ENCODE measurements at regions not wholly inside any gene's neighbourhood (a gene's known extent, or its start where the extent isn't known, plus 50 kb on each side); places are given as distances from the start of the nearest gene placed in this dataset.
"Not testable (repeated sequence)": the region's sequence is repeated elsewhere in the genome, so short reads cannot be mapped to it uniquely, and the experiment has no call there.

- no peaks in the 10 kb centered on the region for H3K27me3 Mint-ChIP-seq
- peaks cover 24% of the 10 kb centered on the region for H3K9me3 Mint-ChIP-seq
- no peaks in the 10 kb centered on the region for H3K36me3 Mint-ChIP-seq
- CTCF ChIA-PET = no interaction called here
- no peak overlapping the region for H3K4me3 Mint-ChIP-seq
- H3K4me1 Mint-ChIP-seq (ENCODE audit: low read depth) = no peaks in the 10 kb centered on the region
- no peak for DNase-seq
- POLR2A ChIA-PET = no interaction called here
- intact Hi-C loops (cut with micrococcal nuclease) = no loop called here
- no peak overlapping the region for H3K27ac Mint-ChIP-seq
These were observed 1707.8 kb downstream of the GRIK2 start for GRCh38 chr6:103101267-103101666.

- CTCF ChIA-PET; intact Hi-C loops (cut with micrococcal nuclease); H3K36me3 Mint-ChIP-seq; H3K4me1 Mint-ChIP-seq (ENCODE audit: low read depth); H3K4me3 Mint-ChIP-seq; DNase-seq; POLR2A ChIA-PET; H3K27me3 Mint-ChIP-seq; H3K27ac Mint-ChIP-seq: not testable (repeated sequence)
- peaks cover 19% of the 10 kb centered on the region for H3K9me3 Mint-ChIP-seq
These were observed 1698.9 kb downstream of the GRIK2 start for GRCh38 chr6:103092414-103092813.

DNA sequence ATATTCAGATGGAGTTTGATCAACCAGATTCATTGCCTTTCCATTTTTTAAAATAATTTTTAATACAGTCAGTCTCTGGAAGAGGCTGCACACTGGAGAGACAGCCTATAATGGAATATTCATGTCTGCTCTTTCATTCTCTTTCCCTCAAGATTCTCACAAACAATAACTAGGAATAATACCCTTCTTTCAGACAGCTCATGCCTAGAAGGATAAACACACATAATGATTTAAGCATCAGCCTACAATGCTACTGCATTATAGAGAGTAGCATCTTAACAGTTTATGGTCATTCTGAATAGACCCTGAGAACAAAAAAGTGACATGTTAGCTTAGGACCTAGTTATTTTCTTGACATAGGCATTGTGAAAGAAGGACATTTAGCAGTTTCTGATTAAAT, 1692.3 kb downstream of the GRIK2 start:
- H3K4me1 Mint-ChIP-seq (ENCODE audit: low read depth) = no peaks in the 10 kb centered on the region
- H3K9me3 Mint-ChIP-seq = peaks cover 5% of the 10 kb centered on the region
- H3K27ac Mint-ChIP-seq = no peak overlapping the region
- intact Hi-C loops (cut with micrococcal nuclease) = no loop called here
- POLR2A ChIA-PET = no interaction called here
- H3K36me3 Mint-ChIP-seq = no peaks in the 10 kb centered on the region
- no peak for DNase-seq
- CTCF ChIA-PET = no interaction called here
- H3K4me3 Mint-ChIP-seq = no peak overlapping the region
- H3K27me3 Mint-ChIP-seq = no peaks in the 10 kb centered on the region

DNA sequence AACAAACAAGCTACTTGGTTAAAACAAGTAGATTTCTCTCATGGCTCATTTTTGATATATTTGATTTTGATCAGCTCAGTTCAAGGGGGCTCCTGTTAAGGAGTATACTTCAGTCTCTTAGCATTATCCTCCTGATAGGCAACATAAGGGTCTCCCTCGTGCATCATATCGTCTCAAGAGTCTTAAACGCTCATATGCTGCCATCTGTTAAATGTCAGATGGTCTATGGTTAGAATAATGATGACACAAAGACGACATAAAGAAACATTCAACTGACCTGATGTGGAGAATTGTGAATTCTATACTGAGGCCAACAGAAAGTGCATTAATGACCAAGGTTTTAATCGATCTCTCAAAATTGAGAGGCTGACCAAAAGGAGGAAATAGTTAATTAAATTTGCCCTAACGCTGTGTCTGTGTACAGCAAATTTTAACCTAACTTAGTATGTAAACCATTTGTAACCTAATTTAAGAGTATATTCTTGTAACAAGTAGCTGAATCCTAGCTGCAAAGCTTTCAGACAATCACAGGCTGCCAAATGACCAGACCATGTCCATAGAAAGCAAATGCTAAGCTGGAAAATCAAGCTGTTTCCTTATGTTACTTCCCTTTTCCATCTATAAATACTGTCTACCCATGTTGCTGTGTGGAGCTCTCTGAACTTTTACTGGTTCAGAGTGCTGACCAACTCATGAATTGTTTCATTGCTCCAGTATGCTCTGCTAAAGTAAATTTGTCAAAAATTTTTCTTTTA, 1688.5 kb downstream of the GRIK2 start:
- H3K27me3 Mint-ChIP-seq = no peaks in the 10 kb centered on the region
- peaks cover 11% of the 10 kb centered on the region for H3K9me3 Mint-ChIP-seq
- no peaks in the 10 kb centered on the region for H3K4me1 Mint-ChIP-seq (ENCODE audit: low read depth)
- POLR2A ChIA-PET = no interaction called here
- no peak for DNase-seq
- H3K27ac Mint-ChIP-seq = no peak overlapping the region
- intact Hi-C loops (cut with micrococcal nuclease) = no loop called here
- no peak overlapping the region for H3K4me3 Mint-ChIP-seq
- H3K36me3 Mint-ChIP-seq = no peaks in the 10 kb centered on the region
- CTCF ChIA-PET = no interaction called here

DNA sequence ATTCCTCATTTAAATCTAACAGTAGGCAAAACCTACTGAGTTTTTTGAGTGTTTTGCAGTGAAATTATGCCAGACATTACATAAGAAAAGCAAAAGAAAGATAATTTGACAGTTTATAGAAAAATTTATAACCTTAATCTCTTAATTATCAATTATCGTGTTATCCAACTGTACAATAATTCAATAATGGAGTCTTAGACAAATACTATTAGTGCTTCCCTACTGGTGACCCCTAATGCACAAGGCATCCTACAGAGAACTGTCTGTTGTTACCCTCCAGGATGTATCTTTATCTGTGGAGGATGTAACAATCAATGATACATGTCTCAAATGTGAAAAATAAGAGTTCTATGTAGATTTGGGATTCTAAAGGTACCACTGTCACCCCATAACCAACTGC, 1687.6 kb downstream of the GRIK2 start:
- Mint-ChIP-seq H3K4me1 (ENCODE audit: low read depth) (no peaks in the 10 kb centered on the region), H3K27me3 (no peaks in the 10 kb centered on the region), H3K4me3 (no peak overlapping the region), H3K9me3 (peaks cover 13% of the 10 kb centered on the region), H3K36me3 (no peaks in the 10 kb centered on the region), H3K27ac (no peak overlapping the region)
- POLR2A ChIA-PET = no interaction called here
- CTCF ChIA-PET = no interaction called here
- intact Hi-C loops (cut with micrococcal nuclease) = no loop called here
- DNase-seq = no peak

- DNase-seq = no peak
- POLR2A ChIA-PET = no interaction called here
- Mint-ChIP-seq H3K4me3 (no peak overlapping the region), H3K36me3 (no peaks in the 10 kb centered on the region), H3K27me3 (no peaks in the 10 kb centered on the region), H3K4me1 (ENCODE audit: low read depth) (no peaks in the 10 kb centered on the region), H3K9me3 (peaks cover 12% of the 10 kb centered on the region), H3K27ac (no peak overlapping the region)
- intact Hi-C loops (cut with micrococcal nuclease) = no loop called here
- CTCF ChIA-PET = no interaction called here
These were observed 1687.0 kb downstream of the GRIK2 start for GRCh38 chr6:103080497-103080896.

DNA sequence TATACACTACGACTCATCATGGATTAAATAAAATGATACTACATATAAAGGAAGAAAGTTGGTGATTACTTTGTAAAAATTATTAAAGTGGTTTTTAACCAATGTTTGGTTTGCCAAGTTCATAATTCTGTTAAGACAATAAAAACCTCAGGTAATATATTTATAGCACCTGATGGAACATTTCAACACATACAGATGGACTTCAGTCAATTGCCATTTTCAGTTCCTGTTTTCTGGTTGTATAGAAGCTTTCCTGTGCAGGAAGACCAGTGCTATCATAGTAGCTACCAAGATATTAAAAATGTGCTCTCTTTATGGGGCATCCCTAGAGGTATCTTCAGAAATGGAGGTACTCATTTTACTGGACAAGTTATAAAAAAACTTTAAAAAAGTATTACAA, 1686.4 kb downstream of the GRIK2 start:
- Mint-ChIP-seq H3K9me3 (peaks cover 12% of the 10 kb centered on the region), H3K36me3 (no peaks in the 10 kb centered on the region), H3K4me3 (no peak overlapping the region), H3K4me1 (ENCODE audit: low read depth) (no peaks in the 10 kb centered on the region), H3K27me3 (no peaks in the 10 kb centered on the region), H3K27ac (no peak overlapping the region)
- DNase-seq = no peak
- intact Hi-C loops (cut with micrococcal nuclease) = no loop called here
- ChIA-PET POLR2A (no interaction called here), CTCF (no interaction called here)

DNA sequence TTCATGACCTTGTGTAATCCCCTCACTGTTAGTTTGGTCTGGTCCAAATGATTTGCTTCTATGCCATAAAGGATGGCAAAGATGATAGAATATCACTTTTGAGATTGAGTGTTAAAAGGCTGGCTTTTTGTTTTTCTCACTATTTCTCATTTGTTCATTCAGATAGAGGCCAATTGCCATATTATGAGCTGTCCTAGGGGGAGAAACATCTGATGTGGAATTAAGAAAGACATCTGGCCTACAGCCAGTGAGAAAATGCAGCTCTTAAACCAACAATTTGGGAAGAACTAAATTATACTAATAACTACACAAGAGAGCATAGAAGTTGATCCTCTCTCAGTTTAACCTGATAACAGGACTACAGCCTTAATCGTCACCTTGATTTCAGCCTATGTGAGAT, 1668.6 kb downstream of the GRIK2 start:
- Mint-ChIP-seq H3K27ac (no peak overlapping the region), H3K4me3 (no peak overlapping the region), H3K36me3 (no peaks in the 10 kb centered on the region), H3K4me1 (ENCODE audit: low read depth) (no peaks in the 10 kb centered on the region), H3K27me3 (no peaks in the 10 kb centered on the region), H3K9me3 (peaks cover 10% of the 10 kb centered on the region)
- no peak for DNase-seq
- intact Hi-C loops (cut with micrococcal nuclease) = no loop called here
- POLR2A ChIA-PET = no interaction called here
- CTCF ChIA-PET = no interaction called here

GRCh38 chr6:103047567-103047966, 1654.1 kb downstream of the GRIK2 start:
- ChIA-PET CTCF (no interaction called here), POLR2A (no interaction called here)
- Mint-ChIP-seq H3K4me1 (ENCODE audit: low read depth) (no peaks in the 10 kb centered on the region), H3K27me3 (no peaks in the 10 kb centered on the region), H3K9me3 (peaks cover 3% of the 10 kb centered on the region), H3K4me3 (no peak overlapping the region), H3K27ac (no peak overlapping the region), H3K36me3 (no peaks in the 10 kb centered on the region)
- DNase-seq = no peak
- intact Hi-C loops (cut with micrococcal nuclease) = no loop called here

GRCh38 chr6:103042336-103042735, 1648.8 kb downstream of the GRIK2 start:
- ChIA-PET CTCF (no interaction called here), POLR2A (no interaction called here)
- H3K27me3 Mint-ChIP-seq = no peaks in the 10 kb centered on the region
- DNase-seq = no peak
- H3K4me1 Mint-ChIP-seq (ENCODE audit: low read depth) = no peaks in the 10 kb centered on the region
- H3K27ac Mint-ChIP-seq = no peak overlapping the region
- no peaks in the 10 kb centered on the region for H3K9me3 Mint-ChIP-seq
- intact Hi-C loops (cut with micrococcal nuclease) = no loop called here
- H3K4me3 Mint-ChIP-seq = no peak overlapping the region
- no peaks in the 10 kb centered on the region for H3K36me3 Mint-ChIP-seq

GRCh38 chr6:103036846-103037245, 1643.3 kb downstream of the GRIK2 start:
- ChIA-PET CTCF (no interaction called here), POLR2A (no interaction called here)
- Mint-ChIP-seq H3K27me3 (no peaks in the 10 kb centered on the region), H3K9me3 (no peaks in the 10 kb centered on the region), H3K4me1 (ENCODE audit: low read depth) (no peaks in the 10 kb centered on the region), H3K4me3 (no peak overlapping the region), H3K36me3 (no peaks in the 10 kb centered on the region), H3K27ac (no peak overlapping the region)
- DNase-seq = no peak
- intact Hi-C loops (cut with micrococcal nuclease) = no loop called here

DNA sequence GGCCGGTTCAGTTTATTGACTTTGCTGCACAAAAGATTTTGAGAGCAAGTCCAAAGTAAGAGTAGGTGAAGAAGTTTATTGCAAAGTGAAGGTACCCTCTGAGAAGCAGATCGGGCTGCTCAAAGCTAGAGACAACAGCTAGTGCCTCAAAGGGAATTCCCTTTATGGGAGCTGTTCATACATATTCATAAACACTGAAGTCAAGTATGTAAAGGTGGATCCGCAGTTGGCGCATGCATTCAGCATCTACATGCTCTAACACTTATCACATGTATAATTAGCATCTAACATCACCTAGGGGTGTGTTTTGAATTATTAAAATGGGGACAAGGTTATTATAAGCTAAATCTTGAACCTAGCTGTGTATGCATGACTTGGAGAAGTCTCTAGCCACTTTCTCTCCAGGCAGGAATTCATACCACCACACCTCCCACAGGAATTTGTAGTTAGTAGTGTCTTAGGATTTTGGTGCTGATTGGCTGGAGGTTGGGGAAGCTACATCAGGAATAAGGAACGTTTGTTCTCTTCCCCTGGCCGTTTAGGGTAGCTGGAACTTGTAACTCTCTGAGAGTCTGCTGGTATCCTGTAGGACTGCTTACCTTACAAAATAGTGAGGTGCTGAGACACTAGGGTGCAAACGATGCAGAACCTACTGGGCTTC, 1633.9 kb downstream of the GRIK2 start:
- ChIA-PET POLR2A (no interaction called here), CTCF (no interaction called here)
- Mint-ChIP-seq H3K36me3 (no peaks in the 10 kb centered on the region), H3K4me3 (no peak overlapping the region), H3K27me3 (no peaks in the 10 kb centered on the region), H3K9me3 (peaks cover 4% of the 10 kb centered on the region), H3K4me1 (ENCODE audit: low read depth) (no peaks in the 10 kb centered on the region), H3K27ac (no peak overlapping the region)
- no peak for DNase-seq
- intact Hi-C loops (cut with micrococcal nuclease) = no loop called here

DNA sequence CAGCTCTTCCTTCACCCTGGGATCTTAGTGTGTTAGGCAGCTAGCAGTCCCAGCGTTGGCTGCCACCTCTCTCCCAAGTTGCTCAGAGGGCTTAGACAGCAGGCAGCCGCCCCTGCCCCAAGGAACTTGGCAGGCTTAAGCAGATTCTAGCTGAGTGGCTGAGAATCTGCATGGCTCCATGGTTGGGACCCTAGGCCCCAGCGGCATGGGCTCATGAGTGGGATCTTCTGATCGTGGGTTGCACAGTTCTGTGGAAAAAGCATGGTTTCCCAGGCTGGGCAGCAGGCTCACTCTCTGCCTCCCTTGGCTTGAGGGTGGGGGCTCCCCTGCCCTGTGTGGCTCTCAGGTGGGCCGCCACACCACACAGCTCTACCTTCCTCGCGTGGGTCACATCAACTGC, 1624.9 kb downstream of the GRIK2 start:
- no peak overlapping the region for H3K4me3 Mint-ChIP-seq
- no peak overlapping the region for H3K27ac Mint-ChIP-seq
- H3K36me3 Mint-ChIP-seq = no peaks in the 10 kb centered on the region
- ChIA-PET POLR2A (no interaction called here), CTCF (no interaction called here)
- DNase-seq = no peak
- H3K27me3 Mint-ChIP-seq = no peaks in the 10 kb centered on the region
- H3K4me1 Mint-ChIP-seq (ENCODE audit: low read depth) = no peaks in the 10 kb centered on the region
- intact Hi-C loops (cut with micrococcal nuclease) = no loop called here
- H3K9me3 Mint-ChIP-seq = peaks cover 12% of the 10 kb centered on the region
